GM19023 (cell line): ENCODE measurements at regions not wholly inside any gene's neighbourhood (a gene's known extent, or its start where the extent isn't known, plus 50 kb on each side); places are given as distances from the start of the nearest gene placed in this dataset.
"Not testable (repeated sequence)": the region's sequence is repeated elsewhere in the genome, so short reads cannot be mapped to it uniquely, and the experiment has no call there.

Experiments
- ATAC-seq: cut with Tn5 transposase; IDR thresholded peaks from one replicate; pipeline ENCODE4 v1.9.1; 2021; ENCODE audit warnings: mild to moderate bottlenecking, moderate library complexity; ENCODE audit not compliant: unreplicated experiment

DNA sequence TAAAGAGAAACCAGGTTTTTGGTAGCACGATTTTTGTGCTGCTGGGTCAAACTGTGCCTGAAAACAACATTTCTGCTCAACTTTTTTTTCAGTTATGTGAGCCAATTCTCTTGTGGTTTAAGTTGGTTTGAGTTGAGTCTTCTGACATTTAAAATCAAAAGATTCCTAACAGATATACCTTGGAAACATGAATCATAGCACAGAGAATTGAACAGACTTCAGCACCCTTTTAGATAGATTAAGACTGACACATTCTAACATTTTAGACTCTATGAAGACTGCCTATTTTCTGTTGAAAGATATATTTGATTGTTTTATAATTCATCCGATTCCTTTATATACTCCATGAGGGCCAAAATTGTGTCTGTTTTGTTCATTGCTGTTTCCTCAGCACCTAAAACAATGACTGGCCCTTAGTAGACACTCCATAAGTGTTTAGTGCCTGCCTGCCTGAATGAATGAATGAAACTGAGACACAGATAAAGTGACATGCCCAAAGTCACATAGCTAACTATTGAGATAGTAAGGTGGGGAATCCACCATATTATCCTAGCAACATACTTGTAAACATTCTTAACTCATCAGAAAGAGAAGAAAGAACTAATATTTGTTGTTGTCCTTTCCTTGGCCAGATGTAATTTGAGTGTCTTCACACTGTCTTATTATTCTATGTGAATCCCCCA is 624.0 kb downstream of the MID1IP1 start:
- ATAC-seq = no peak

DNA sequence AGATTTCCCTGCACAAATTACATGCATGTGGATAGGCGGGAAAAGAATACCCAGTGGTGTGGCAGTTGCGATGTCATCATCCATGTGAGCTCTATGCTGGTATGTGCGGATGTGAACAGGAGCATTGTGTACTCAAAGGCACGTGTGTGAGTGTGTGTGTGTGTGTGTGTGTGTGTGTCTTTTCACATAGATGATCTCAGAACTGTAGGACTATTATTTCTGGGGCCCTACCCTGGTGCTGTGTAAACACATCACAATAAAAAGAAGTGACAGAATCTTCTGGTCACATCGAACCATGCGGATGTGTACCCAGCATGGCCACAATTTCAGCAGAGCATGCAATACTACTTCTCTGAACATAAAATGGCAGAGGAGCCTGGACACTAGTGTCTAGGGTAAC is 624.8 kb downstream of the MID1IP1 start:
- no peak for ATAC-seq

DNA sequence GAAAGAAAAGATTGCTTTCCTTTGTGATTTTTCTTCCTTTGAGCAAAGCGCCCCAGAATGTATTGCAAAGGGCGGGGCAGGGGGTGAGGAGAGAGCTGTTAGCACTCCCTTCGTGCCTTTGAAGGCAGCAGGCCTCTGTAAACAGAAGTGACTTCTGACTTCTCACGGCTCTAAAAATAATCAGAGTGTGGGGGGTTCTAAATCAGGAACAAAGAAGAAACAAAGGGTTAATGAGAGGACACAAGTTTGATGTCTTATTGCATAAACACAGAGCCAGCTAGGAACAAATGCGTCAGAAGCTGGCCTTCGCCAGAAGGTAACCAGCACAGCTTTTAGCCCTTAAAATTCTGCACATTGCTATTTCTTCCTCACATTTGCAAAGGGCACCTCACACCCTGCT is 626.2 kb downstream of the MID1IP1 start:
- no peak for ATAC-seq

DNA sequence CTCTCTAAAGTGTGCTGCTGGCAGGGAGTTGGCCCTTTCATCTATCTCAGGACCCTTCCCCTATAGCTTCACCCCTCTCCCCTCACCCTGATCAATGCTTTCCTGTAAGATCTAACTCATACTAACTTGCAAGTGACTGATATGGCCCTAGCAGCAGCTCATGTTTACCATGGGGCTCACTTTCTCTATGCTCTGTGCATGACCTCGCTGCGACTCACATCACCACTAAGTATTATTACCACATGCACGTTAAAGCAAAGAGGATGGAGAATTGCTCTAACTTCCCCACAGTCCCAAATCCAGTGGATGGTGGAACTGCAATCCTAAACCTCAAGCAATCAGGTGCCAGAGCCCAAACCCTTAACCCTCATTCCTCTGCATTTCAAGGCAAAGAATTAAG is 626.6 kb downstream of the MID1IP1 start:
- ATAC-seq = no peak

DNA sequence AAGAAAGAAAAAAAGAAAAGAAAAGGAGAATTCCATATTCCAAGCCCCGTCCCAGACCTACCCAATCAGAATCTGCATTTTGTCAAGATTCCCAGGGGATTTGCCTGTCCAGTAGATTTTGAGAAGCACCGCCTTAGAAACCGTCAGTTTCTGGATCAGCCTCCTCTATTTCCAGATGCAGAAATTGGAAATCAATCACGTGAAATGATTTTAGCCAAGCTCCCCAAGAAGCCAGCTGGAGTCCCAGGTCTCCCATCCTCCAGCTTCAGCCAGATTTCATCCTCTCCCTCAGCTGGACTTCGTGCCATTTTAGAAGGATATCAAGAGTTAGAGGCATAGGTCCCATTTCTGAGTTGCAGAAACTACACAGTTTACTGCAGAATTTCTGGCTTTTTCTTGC is 629.3 kb downstream of the MID1IP1 start:
- ATAC-seq = no peak

DNA sequence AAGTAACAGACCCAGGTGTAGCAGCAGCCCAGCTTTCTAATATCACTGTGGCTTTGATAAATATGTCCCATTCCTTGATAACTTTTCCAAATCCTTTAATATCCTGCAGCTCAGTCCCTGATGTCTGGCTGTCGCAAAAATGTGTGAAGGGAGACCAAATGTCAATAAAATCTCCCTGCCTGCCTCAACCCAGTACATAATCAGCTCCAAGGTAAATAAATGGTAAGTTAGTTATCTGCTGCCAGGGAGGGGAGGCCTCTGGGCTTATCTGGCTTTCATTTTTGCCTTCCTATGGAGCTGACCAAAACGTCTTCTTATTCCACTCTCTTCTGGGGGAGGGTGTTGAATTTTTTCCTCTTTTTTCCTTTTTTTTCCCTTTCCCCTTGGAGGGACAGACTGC is 630.6 kb downstream of the MID1IP1 start:
- no peak for ATAC-seq

DNA sequence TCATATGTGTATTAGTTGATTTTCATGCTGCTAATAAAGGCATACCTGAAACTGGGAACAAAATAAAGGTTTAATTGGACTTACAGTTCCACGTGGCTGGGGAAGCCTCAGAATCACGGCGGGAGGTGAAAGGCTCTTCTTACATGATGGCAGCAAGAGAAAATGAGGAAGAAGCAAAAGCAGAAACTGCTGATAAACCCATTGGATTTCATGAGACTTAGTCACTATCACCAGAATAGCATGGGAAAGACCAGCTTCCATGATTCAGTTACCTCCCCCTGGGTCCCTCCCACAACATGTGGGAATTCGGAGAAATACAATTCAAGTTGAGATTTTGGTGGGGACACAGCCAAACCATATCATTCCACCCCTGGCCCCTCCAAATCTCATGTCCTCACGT is 633.4 kb downstream of the MID1IP1 start:
- ATAC-seq = not testable (repeated sequence)

DNA sequence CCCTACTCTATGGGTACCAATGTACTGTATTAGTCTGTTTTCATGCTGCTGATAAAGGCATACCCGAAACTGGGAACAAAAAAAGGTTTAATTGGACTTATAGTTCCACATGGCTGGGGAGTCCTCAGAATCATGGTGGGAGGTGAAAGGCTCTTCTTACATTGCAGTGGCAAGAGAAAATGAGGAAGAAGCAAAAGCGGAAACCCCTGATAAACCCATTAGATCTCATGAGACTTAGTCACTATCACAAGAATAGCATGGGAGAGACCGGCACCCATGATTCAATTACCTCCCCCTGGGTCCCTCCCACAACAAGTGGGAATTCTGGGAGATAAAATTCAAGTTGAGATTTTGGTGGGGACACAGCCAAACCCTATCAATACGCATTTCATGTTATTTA is 635.3 kb downstream of the MID1IP1 start:
- not testable (repeated sequence) for ATAC-seq

DNA sequence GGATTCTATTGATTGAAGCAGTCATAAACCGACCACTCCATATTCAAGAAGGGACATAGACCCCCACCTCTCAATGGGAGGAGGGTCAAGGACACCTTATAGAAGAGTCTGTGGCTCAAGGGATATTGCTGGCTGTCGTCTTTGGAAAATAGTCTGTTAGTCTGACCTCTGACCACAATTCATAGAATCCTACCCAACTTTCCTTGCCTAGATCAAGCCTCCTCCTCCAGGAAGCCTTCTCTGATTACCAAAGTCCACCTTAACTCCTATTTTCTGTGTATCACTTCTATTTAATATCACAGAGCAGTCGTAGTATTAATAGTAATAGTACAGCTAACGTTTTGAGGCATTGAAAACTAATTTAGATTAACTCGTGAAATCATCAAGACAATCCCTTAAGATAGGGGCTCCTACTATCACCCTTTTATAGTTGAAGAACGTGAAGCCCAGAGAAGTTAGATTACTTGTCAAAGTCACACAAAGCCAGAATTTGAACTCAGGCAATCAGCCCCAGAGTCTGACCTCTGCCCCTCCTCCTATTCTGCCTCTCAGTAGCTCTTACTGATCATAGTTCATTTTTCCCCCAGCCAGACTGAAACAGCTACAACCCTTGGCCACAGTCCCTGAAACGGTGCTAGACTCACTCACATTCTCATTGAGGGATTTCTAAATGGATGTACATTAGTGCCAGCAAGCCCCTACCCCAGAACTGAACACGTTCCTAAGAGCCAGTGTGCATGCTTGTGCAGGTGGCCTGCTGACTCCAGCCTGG is 636.6 kb downstream of the MID1IP1 start:
- ATAC-seq = no peak

DNA sequence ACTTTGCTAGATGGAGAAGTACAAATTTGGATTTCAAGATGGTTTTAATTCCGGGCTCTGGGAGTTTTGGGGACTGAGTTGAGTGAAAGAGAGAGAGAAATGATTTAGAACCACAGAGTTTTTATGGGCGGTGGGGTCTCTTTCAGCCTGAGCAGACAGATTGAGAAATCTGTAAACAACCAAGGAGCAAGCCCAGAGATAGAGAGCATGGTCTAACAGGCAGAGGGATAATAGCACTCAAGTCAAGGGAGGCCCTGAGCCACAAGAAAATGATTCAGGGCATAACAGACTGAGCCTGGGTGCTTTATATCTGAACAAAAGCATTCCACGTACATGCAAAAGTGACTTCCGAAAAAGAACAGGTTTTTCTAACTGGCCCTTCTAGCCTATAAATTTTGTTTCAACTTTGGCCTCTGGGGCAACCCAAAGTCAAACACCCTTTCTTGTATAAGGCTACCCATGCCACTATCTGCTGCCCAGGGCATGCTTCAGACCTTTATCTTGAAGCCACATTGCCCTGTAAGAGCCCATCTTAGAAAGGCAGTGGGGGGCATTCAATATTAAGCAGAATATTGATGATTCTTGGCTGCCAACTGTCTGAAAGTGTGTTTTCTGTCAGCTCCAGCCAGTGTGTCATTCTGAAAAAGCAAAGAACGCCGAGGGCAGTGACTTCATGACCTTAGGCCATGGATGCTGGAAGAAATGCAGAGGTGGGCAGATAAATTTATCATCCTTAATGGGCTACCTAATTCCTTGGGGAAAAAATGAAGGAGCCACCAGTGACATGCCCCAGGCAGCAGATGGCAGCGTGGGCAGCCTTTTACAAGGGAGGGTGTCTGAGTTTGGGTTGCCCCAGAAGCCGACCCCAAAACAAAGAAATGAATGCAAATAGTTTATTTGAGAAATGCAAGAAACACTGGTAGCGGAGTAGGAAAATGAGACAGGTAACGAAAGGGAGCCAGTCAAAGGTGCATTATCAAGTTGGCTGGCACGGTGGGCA is 637.6 kb downstream of the MID1IP1 start:
- ATAC-seq = no peak

DNA sequence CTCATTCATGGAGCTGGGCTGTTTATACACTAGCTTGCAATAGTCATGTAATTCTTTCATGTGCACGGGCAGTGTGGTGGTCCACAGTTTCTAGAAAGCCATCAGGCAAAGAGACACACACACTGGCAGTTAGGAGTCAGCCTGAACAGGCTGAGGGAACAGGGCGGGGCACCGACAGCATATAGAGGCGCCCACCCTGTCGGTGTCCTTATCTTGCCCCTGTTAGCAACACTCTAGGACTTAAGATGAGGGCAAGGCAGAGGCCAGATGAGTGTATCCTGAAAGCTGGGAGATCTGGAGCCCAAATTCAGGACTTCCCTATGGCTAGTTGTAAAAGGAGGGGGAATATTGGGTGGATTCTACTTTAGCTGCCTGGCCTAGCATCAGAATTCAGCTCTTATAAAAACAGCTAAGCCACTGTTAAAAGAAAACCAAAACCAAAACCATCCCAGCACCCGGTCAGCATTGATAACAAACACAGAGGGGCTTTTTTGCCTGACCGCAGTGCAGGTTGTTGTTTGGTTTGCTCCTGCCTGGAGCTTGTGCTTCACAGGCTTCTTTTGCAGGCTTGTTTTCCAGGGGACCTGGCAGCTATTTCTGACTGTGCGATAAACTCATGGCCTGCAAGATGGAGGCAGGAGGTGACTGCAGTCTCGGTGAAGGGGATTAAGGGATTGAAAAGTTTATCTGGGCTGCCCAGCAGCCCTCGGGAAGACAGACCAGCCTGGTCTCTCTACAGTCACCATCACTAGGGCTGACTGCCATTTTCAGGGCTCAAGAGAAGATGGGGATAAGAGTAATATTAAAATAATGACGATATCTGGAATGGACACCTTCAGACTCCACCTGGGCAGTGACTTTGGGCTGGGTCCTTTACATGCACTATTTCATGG is 638.9 kb downstream of the MID1IP1 start:
- ATAC-seq = peak; percentile 74

DNA sequence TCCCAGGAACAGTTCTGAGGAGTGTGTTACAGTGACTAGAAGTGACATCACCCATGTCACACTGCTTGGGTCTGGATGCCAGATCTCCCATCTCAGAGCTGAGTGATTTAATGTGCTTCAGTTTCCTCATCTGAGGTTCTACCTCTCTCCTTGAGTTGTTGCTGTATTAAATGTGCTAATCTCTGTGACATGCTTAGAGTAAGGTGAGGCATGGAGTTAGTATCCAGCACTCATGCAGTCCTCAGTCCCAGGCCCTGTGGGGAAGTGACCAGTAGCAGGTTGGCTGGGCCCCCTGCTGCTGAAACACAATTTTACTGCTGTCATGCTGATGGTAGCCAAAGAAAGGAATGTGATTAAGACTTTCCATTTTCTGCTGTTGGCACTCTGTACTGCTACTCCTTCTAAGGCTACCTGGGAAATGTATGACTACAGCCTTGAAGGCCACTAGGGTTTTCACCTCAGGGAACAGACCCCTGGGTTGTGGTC is 639.6 kb downstream of the MID1IP1 start:
- peak; percentile 26 for ATAC-seq

DNA sequence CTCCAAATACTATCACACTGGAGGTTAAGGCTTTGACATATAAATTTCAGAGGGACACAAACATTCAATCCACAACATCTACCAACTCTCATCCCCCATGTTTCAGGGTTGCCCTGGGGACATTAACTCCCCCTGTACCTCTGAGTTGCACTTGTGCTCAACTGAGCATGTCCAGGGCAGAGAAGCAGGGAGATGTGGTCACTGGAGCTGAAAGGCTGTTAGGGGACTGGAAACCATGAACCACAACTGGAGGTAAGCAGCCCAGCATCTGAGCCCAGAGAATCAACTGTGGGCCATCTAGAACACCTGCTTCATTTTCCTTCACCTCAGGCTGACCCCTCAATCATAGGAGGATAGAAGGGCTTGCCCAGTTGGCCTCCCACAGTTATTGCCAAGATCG is 641.1 kb downstream of the MID1IP1 start:
- ATAC-seq = no peak

DNA sequence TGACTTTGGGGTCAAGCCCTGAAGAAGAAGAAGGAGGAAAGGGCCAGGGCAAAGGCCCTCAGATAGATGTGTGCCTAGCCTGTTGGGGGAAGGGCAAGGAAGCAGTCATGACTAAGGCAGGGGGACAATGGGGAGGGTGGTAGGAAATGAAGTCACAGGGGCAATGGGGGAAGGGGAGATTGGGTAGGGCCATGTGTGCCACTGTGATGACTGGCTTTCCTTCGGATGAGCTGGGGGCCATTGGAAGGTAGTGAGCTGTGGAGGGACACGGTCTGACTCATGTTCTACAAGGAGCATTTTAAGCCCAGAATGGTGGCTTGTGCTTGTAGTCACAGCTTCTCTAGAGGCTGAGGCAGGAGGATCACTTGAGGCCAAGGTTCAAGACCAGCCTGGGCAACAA is 642.0 kb downstream of the MID1IP1 start:
- ATAC-seq = no peak

DNA sequence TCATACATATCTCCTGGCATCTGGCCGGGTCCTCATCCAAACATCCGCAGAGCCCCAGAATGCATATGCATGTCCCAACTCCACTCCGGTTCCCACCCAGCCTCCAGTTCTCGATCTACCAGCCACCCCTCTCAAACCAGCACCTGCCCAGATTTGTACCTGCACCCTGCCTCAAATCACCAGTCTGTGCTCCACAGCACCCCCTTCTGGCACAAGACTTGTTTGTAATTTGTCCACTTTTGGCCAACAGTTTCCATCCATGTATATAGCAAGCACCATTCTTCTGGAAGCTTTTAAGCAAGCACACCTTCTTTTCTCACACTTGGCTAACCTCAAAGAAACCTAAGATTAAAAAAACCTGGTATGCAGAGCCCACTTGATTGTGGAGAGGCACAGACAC is 644.1 kb downstream of the MID1IP1 start:
- no peak for ATAC-seq

DNA sequence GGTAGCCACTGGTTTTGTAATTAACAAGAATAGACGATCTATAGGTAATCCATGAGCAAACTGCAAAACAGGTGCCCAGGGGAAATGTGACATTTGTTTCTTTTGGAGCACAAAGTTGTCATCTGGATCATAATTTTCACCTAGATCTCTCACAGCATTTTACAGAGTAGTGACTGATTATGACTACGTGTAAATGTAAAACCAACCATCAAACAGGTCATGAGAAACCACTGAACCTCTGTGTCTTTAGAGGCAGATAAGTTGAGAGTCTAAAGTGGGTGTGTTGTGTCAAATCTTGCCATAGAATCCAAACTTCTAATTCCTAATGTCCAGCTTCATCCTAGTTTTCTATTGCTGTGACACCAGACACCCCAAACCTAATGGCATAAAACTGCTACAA is 648.1 kb downstream of the MID1IP1 start:
- ATAC-seq = no peak

DNA sequence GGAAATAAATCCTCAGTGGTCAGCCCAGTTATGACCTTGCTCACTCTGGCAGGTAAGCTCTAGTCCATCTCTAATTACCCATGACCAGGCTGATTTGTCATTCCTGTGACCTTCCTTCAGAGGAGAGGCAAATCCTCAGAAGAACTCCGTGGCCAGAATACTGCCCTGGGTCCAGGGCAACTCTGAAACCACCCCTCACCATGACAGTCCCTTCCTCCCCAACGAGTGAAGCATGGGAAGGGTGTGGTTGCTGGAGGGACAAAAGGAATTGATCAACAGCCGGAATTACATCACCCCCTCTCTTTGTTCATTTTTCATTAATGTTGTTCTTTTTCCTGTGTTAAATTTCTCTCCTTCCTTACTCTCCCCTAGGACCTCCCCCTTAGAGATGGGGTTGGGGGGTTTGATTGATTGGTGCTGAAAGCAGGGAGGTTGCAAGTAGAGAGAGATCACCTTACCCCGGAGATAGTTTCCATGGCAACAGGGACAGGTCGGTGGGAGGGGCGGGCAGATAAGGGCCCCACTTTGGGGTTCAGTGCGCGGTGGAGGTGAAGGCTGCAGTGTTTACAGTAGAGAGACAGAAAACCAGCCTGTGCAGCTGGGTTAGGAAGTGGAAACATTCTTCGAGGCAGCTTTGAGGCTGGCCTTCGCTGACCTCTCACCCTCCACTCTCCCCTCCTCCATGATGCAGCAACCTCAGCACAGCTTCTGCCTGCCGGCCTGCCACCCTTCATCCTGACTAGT is 647.4 kb downstream of the BCOR start:
- ATAC-seq = no peak

DNA sequence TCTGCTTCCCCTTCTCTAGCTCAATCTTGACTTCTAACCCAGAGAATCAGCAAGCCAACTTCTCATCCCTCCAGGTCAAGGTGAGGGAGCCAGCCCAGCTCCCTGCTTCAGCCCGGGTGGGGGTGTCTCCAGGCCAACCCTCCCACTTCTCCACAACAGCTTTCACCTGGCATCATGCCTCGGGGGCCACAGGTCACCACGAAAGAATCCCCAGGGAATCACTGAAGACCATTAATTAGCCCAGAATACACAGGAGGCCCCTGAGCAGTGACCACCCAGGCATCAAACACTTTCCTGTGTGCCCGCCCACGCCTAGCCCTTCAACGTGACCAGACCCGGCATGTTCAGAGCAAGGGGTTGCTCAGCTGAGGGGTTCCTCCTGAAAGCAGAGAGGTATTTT is 646.7 kb downstream of the BCOR start:
- ATAC-seq = no peak

DNA sequence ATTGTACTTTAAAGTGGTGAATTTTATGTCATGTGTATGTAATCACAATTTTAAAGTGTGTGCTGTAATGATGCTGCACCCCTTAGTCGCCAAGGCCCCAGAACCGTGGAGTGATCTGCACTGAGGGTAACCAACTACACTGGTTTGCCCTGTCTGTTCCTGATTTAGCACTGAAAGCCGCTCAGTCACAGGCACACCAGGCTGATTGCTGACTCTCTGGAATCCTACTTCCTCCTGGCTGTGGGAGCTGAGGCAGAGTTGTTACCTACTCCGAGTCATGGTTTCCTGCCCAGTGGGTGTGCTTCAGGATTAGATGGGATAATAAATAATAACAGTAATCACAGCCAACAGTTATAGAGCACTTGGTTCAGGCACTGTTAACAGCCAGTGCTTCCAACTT is 645.4 kb downstream of the BCOR start:
- ATAC-seq = no peak
